Progenitor cell of endocrine pancreas (in vitro differentiated cells): ENCODE measurements at regions not wholly inside any gene's neighbourhood (a gene's known extent, or its start where the extent isn't known, plus 50 kb on each side); places are given as distances from the start of the nearest gene placed in this dataset.
A peak's percentile ranks its signal among the peaks of the same experiment; 100 is the strongest.

Source experiments
- DNase-seq: peaks from one replicate; pipeline ENCODE4 v3.0.0; 2021; ENCODE audit warnings: low spot score; ENCODE audit not compliant: unreplicated experiment
- H3K27ac Mint-ChIP-seq: 2 replicates; pipeline ENCODE4 v1.8.0; 2021; ENCODE audit warnings: mild to moderate bottlenecking, moderate library complexity, mixed read lengths
- H3K27me3 Mint-ChIP-seq: 2 replicates; pipeline ENCODE4 v1.8.0; 2021; ENCODE audit warnings: mixed read lengths
- H3K36me3 Mint-ChIP-seq: 2 replicates; pipeline ENCODE4 v1.8.0; 2022; ENCODE audit warnings: mixed read lengths; ENCODE audit not compliant: insufficient read depth
- H3K4me1 Mint-ChIP-seq: 2 replicates; pipeline ENCODE4 v1.8.0; 2021; ENCODE audit warnings: low read depth, mixed read lengths
- H3K4me3 Mint-ChIP-seq: 2 replicates; pipeline ENCODE4 v1.8.0; 2021; ENCODE audit warnings: low read depth, mild to moderate bottlenecking, moderate library complexity, mixed read lengths
- H3K9me3 Mint-ChIP-seq: 2 replicates; pipeline ENCODE4 v1.8.0; 2021; ENCODE audit warnings: low read depth, mixed read lengths
- TF ChIP-seq, protein P1 (sequence below): fragments of 200-600 bp; sonication (generic); IDR thresholded peaks from one replicate; pipeline ENCODE4 v1.5.0; 2021; ENCODE audit warnings: antibody characterized with exemption, mild to moderate bottlenecking; ENCODE audit not compliant: unreplicated experiment

DNA sequence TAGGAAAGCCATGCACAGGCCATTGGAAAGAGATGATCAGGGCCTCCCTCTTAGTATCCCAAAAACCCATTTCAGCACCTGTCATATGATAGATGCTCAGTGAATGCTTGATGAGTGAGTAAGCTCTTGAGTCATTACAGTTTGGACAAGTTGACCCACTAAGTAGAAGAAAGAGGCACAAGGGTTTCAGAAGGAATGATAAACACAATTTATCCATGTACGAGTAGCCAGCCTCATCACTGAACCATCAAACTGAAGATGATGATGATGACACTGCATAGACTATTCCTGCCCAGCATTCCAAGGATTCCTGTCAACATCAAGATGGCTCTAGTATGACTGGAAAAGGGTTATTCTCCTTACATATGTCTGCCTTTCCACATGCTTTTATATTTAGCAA lies 596.0 kb downstream of the BCL11A start:
- H3K9me3 Mint-ChIP-seq: no peaks in the 10 kb centered on the region
- peaks cover 5% of the 10 kb centered on the region for H3K4me1 Mint-ChIP-seq
- DNase-seq: no peak
- TF ChIP-seq, protein P1, sequence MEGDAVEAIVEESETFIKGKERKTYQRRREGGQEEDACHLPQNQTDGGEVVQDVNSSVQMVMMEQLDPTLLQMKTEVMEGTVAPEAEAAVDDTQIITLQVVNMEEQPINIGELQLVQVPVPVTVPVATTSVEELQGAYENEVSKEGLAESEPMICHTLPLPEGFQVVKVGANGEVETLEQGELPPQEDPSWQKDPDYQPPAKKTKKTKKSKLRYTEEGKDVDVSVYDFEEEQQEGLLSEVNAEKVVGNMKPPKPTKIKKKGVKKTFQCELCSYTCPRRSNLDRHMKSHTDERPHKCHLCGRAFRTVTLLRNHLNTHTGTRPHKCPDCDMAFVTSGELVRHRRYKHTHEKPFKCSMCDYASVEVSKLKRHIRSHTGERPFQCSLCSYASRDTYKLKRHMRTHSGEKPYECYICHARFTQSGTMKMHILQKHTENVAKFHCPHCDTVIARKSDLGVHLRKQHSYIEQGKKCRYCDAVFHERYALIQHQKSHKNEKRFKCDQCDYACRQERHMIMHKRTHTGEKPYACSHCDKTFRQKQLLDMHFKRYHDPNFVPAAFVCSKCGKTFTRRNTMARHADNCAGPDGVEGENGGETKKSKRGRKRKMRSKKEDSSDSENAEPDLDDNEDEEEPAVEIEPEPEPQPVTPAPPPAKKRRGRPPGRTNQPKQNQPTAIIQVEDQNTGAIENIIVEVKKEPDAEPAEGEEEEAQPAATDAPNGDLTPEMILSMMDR: no peak
- H3K36me3 Mint-ChIP-seq: no peaks in the 10 kb centered on the region
- H3K27ac Mint-ChIP-seq: no peak overlapping the region
- H3K4me3 Mint-ChIP-seq: no peak overlapping the region
- H3K27me3 Mint-ChIP-seq: no peaks in the 10 kb centered on the region

DNA sequence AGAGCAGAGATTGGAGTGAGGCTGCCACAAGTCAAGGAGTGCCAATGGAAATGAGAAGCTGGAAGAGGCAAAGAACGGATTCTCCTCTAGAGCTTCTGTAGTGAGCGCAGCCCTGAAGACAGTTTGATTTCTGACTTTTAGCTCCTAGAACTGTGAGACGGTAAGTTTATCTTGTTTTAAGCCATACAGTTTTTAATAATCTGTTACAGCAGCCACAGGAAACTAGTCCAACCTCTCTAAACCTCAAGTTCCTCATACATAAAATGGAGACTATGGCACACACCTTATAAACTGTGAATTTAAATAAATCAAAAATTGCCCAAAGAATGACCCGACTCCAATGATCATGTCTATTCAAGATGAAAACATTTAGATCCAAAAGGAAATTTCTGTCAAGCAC lies 596.5 kb downstream of the BCL11A start:
- Mint-ChIP-seq H3K27me3 (no peaks in the 10 kb centered on the region), H3K27ac (no peak overlapping the region), H3K4me1 (peaks cover 4% of the 10 kb centered on the region), H3K9me3 (no peaks in the 10 kb centered on the region), H3K4me3 (no peak overlapping the region), H3K36me3 (no peaks in the 10 kb centered on the region)
- DNase-seq: no peak
- TF ChIP-seq, protein P1: no peak

DNA sequence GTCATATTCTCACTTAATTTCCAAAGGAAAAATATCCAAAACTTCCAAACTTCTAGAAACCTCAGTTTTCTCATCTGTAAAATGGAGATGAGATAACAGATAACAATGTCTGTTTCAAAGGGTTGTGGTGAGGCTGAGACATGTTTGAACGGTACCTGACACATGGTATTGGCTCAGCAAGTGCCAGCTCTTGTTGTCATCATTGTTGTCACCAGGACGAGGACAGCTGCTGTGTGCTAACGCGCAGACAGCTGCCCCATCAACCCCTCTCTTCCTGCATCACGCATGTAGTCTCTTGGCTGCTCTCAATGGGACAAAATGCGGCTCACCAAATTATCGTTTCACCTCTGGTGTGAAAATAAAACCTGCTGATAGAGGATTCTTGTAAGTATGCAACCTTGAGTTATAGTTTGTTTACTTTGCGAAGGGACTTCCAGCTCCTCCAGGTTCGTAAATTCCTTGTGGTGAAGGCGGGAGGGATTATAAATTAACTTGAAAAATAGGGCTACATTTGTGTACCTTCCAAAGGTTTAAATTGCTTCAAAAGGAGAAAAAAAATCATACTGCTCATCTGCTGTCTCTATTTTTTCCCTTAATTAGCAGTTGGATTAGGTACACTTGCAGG lies 605.4 kb downstream of the BCL11A start:
- TF ChIP-seq, protein P1: no peak
- Mint-ChIP-seq H3K4me3 (no peak overlapping the region), H3K27ac (no peak overlapping the region), H3K36me3 (no peaks in the 10 kb centered on the region), H3K4me1 (peaks cover 17% of the 10 kb centered on the region), H3K9me3 (no peaks in the 10 kb centered on the region), H3K27me3 (no peaks in the 10 kb centered on the region)
- no peak for DNase-seq

DNA sequence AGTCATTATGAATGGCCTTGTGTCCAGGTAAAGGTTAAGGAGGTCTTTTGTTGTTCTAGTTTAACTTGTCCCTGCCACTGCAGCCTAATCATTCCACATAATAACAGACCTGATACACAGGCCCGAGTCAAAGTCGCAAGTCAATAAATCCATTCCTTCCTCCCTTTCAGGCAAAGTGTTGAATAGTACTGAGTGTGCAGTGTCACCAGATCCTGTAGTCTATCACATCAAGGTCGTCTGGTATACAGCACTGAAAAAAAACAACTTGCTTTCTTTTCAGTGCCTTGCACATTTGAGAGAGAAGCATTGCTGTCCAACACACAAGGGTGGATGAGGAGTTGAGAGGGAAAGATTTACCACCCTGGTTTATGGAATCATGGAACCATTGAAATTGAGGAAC lies 606.2 kb downstream of the BCL11A start:
- DNase-seq: no peak
- H3K9me3 Mint-ChIP-seq: no peaks in the 10 kb centered on the region
- H3K4me3 Mint-ChIP-seq: no peak overlapping the region
- H3K36me3 Mint-ChIP-seq: no peaks in the 10 kb centered on the region
- peak overlapping the region; percentile 5 for H3K27ac Mint-ChIP-seq
- H3K4me1 Mint-ChIP-seq: peaks cover 17% of the 10 kb centered on the region
- no peaks in the 10 kb centered on the region for H3K27me3 Mint-ChIP-seq
- TF ChIP-seq, protein P1: no peak

DNA sequence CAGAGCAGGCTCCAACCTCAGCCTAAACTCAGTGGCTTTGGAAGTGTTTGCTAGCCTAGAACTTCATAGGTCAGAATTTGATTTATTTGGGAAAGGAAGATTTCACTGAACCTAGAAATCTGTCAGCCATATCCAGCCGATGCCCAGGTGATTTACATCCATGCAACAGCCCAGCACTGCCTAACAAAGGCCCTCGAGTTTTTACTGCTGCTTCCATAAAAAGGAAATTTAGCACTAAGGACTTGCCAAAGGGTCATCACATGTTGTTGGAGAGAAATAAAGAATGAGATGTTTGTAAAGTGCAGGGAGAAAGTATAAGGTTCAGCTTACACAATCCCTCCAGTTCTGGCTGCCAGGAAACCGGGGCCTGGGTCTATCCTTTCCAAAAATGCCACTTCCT lies 614.2 kb downstream of the BCL11A start:
- Mint-ChIP-seq H3K27ac (no peak overlapping the region), H3K27me3 (no peaks in the 10 kb centered on the region), H3K4me3 (no peak overlapping the region), H3K36me3 (no peaks in the 10 kb centered on the region), H3K4me1 (peaks cover 6% of the 10 kb centered on the region), H3K9me3 (no peaks in the 10 kb centered on the region)
- no peak for DNase-seq
- TF ChIP-seq, protein P1: no peak
